Kidney (tissue), 13 donors: ENCODE measurements at regions not wholly inside any gene's neighbourhood (a gene's known extent, or its start where the extent isn't known, plus 50 kb on each side); places are given as distances from the start of the nearest gene placed in this dataset.

Experiments
- DNase-seq, 5 donors: peaks; one replicate each; pipeline ENCODE4 v3.0.0-alpha.2; 2013 to 2020
- FAIRE-seq: peaks from 2 replicates; lab custom pipeline; 2012; peaks lifted over from hg19 to GRCh38; lab: Jason Lieb, UNC
- H3K27ac ChIP-seq, 2 donors: one replicate each; pipeline ENCODE4 v1.7.0; 2013; ENCODE audit warnings: low read depth in 2 of 2, low read length in 2 of 2, inconsistent platforms in 1 of 2
- H3K27me3 ChIP-seq: one replicate; pipeline ENCODE4 v1.7.1; 2013; ENCODE audit warnings: low read length, inconsistent platforms; ENCODE audit not compliant: control insufficient read depth, insufficient read depth
- H3K36me3 ChIP-seq, 3 donors: one replicate each; pipeline versions ENCODE4 v1.7.0 to v1.7.1; 2013; ENCODE audit warnings: low read length in 3 of 3, control low read depth in 1 of 3, inconsistent platforms in 1 of 3; ENCODE audit not compliant: insufficient read depth in 3 of 3, control insufficient read depth in 2 of 3
- H3K4me1 ChIP-seq, 3 donors: one replicate each; pipeline versions ENCODE4 v1.7.0 to v1.7.1; 2013; ENCODE audit warnings: low read length in 3 of 3, inconsistent platforms in 1 of 3, low read depth in 1 of 3; ENCODE audit not compliant: control insufficient read depth in 2 of 3, insufficient read depth in 2 of 3
- H3K4me3 ChIP-seq, 3 donors: one replicate each; pipeline versions ENCODE4 v1.7.0 to v1.8.1; 2013; ENCODE audit warnings: low read length in 3 of 3, control low read depth in 1 of 3, inconsistent platforms in 1 of 3
- H3K9ac ChIP-seq, 3 donors: one replicate each; pipeline versions ENCODE4 v1.7.0 to v1.7.1; 2013; ENCODE audit warnings: low read length in 3 of 3, control low read depth in 1 of 3, inconsistent platforms in 1 of 3
- H3K9me3 ChIP-seq, 3 donors: one replicate each; pipeline versions ENCODE4 v1.7.0 to v1.7.1; 2013; ENCODE audit warnings: low read length in 3 of 3, control low read depth in 1 of 3, inconsistent platforms in 1 of 3; ENCODE audit not compliant: control insufficient read depth in 2 of 3, insufficient read depth in 1 of 3
- CTCF ChIP-seq: IDR thresholded peaks from 3 replicates; pipeline ENCODE4 v1.5.1; 2012; ENCODE audit warnings: mild to moderate bottlenecking, moderate library complexity, borderline replicate concordance; ENCODE audit not compliant: insufficient read depth; ENCODE audit errors: extremely low read depth
- intact Hi-C: fragments of 100-400 bp; cut with DNase I; formaldehyde crosslinking; loops from one replicate; pipeline ENCODE4 v1.11.1; 2022
- donor health status: control.
- donor health status: control.
- donor health status: control.
- donor health status: control.
- donor health status: control.
- donor health status: DM: yes; HTN: yes; CAD: no.
- donor health status: Normal renal cell carcinoma (clear cell type).

GRCh38 chr16:79770244-79771064 is 169.9 kb upstream of the MAF start:
- DNase-seq (peak; percentile 93 to 98 (median 96)), FAIRE-seq (peak; percentile 76)
- Histone ChIP-seq H3K27ac (peak overlapping the region; percentile 83 to 84), H3K27me3 (no peaks in the 10 kb centered on the region), H3K36me3 (no peaks in the 10 kb centered on the region), H3K4me3 (peak overlapping the region; percentile 74 to 89 (median 87)), H3K4me1 (peaks cover 3 to 37% (median 17%) of the 10 kb centered on the region in 3 donors), H3K9me3 (no peaks in the 10 kb centered on the region), H3K9ac (peak overlapping the region; percentile 67 to 84 (median 83))
- intact Hi-C loops: no loop called here
- no peak for TF ChIP-seq CTCF

DNA sequence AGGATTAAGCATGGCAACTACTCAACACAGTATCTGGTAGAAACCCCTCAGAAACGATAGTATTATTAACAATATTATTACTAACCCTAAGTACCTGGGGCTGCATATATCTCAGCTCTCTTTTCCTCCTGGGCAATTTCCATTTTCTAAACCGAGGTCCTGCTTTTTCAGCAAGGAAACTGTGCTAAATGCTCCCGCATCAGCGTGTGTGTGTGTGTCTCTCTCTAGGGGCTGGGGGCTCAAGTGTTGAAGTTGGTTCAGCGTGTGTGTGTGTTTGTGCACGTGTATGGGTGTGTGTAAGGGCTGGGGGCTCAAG is 169.3 kb upstream of the MAF start:
- no peak for FAIRE-seq
- H3K4me3 ChIP-seq: peak overlapping the region; percentile 74 to 87 (median 77)
- peaks cover 3 to 40% (median 17%) of the 10 kb centered on the region in 3 donors for H3K4me1 ChIP-seq
- no peak for TF ChIP-seq CTCF
- peak overlapping the region; percentile 68 to 83 for H3K27ac ChIP-seq
- intact Hi-C loops: no loop called here
- no peaks in the 10 kb centered on the region for H3K9me3 ChIP-seq
- no peaks in the 10 kb centered on the region for H3K27me3 ChIP-seq
- no peak for DNase-seq
- peak overlapping the region in 2 of 3 donors; percentile 83 to 84 for H3K9ac ChIP-seq
- no peaks in the 10 kb centered on the region for H3K36me3 ChIP-seq

GRCh38 chr16:79769270-79769927 is 168.9 kb upstream of the MAF start:
- peaks cover 3 to 42% (median 17%) of the 10 kb centered on the region in 3 donors for H3K4me1 ChIP-seq
- intact Hi-C loops: no loop called here
- no peak for TF ChIP-seq CTCF
- FAIRE-seq (no peak), DNase-seq (no peak)
- H3K4me3 ChIP-seq: peak overlapping the region in 1 of 3 donors; percentile 6
- no peak overlapping the region for H3K9ac ChIP-seq
- no peaks in the 10 kb centered on the region for H3K36me3 ChIP-seq
- H3K27ac ChIP-seq: peak overlapping the region; percentile 68 to 83
- no peaks in the 10 kb centered on the region for H3K9me3 ChIP-seq
- H3K27me3 ChIP-seq: no peaks in the 10 kb centered on the region
